AG09319 (cell line): ENCODE measurements at regions not wholly inside any gene's neighbourhood (a gene's known extent, or its start where the extent isn't known, plus 50 kb on each side); places are given as distances from the start of the nearest gene placed in this dataset.
A peak's percentile ranks its signal among the peaks of the same experiment; 100 is the strongest.

ENCODE experiments used
- DNase-seq: peaks from one replicate; pipeline ENCODE4 v3.0.0-alpha.2; 2010; ENCODE audit warnings: low read depth; ENCODE audit errors: extremely low read depth
- TF ChIP-seq, protein P1 (sequence below): IDR thresholded peaks from 2 replicates; pipeline ENCODE4 v1.5.1; 2011; ENCODE audit warnings: low read depth, mild to moderate bottlenecking, inconsistent platforms, low read length, moderate library complexity

GRCh38 chr4:124262211-124263179 is 450.0 kb downstream of the ANKRD50 start:
- DNase-seq, result peak; percentile 65
- TF ChIP-seq, protein P1, sequence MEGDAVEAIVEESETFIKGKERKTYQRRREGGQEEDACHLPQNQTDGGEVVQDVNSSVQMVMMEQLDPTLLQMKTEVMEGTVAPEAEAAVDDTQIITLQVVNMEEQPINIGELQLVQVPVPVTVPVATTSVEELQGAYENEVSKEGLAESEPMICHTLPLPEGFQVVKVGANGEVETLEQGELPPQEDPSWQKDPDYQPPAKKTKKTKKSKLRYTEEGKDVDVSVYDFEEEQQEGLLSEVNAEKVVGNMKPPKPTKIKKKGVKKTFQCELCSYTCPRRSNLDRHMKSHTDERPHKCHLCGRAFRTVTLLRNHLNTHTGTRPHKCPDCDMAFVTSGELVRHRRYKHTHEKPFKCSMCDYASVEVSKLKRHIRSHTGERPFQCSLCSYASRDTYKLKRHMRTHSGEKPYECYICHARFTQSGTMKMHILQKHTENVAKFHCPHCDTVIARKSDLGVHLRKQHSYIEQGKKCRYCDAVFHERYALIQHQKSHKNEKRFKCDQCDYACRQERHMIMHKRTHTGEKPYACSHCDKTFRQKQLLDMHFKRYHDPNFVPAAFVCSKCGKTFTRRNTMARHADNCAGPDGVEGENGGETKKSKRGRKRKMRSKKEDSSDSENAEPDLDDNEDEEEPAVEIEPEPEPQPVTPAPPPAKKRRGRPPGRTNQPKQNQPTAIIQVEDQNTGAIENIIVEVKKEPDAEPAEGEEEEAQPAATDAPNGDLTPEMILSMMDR, result peak; percentile 95

DNA sequence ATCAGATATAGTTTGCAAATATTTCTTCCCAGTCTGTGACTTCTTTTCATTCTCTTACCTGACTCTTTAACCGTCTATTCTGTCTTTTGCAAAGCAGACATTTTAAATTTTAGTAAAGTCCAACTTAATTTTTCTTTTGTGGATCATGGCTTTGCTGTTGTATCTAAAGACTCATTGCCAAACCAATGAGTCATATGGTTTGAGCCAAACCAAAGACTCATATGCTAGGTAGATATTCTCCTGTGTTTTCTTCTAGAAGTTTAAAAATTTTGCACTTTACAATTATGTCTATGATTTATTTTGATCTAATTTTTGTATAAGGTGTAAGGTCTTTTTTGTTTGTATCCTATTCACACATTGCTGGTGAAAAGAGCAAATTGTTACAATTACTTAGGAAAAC is 446.8 kb downstream of the ANKRD50 start:
- TF ChIP-seq, protein P1, result no peak
- DNase-seq, result no peak

GRCh38 chr4:124266721-124267120 is 445.8 kb downstream of the ANKRD50 start:
- no peak for DNase-seq
- TF ChIP-seq, protein P1, result no peak

DNA sequence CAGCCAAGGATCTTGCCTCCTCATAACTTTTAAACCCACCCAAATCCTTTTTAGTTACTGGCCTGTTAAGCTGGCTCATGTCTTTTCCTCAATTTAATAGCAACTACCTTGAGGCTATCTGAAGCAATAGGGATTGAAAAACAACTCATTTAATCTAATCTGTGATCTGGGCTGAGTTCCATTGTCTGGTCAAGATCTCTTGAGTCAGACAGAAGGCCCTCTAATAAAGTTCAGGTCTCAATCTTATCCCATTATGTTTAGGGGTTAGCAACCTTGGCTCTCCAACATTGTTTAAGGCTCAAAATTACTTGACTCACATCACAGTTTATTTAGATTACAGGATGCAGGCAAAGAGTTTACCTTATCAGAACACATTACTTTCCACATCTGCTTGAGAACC is 436.1 kb downstream of the ANKRD50 start:
- TF ChIP-seq, protein P1, result no peak

DNA sequence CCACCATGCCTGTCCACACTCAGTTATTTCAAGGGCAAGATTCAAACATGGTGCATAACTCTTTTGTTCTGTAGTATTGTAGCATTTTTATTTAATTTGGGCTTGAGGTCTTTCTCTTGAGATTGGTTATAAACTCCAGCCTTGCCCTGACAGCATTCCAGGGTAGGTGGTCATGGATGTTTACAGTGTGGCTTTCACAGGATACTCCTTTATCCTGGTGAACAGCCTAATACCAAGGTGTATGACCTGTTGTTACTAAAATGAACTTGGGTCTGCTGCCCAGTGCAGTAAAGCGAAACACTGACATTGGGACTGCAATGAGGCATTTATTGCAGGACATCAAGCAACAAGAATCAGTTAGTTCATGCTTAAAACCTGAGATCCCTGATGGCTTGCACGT is 434.8 kb downstream of the ANKRD50 start:
- DNase-seq, result no peak
- TF ChIP-seq, protein P1, result no peak

More for the DNA sequence above, 436.1 kb downstream of the ANKRD50 start:
- DNase-seq, result peak; percentile 1

- no peak for DNase-seq
- TF ChIP-seq, protein P1, result no peak
Observed at GRCh38 chr4:124278477-124278876, 434.1 kb downstream of the ANKRD50 start.

DNA sequence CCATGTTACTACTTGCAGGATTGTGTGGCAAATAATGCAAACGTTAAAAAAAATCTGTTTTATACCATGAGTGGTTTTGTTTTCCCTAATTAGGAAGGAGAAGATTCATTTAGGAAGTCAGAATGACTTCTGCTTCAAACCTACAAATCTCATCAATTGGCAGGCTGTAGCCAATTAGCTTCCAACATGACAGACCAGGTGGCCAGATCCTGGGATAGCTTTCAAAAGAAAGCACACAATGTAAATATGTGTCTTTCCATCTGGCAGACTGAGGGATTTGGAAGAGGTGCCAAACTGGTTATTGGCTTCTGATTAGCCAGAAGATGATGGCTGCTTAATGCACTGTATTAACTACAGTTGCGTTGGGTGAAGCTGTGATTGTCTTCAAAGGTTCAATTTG is 432.8 kb downstream of the ANKRD50 start:
- no peak for DNase-seq
- TF ChIP-seq, protein P1, result no peak
